GM12878 (cell line): ENCODE measurements at regions not wholly inside any gene's neighbourhood (a gene's known extent, or its start where the extent isn't known, plus 50 kb on each side); places are given as distances from the start of the nearest gene placed in this dataset.

Experiments
- ATAC-seq: fragments of 200-7000 bp; cut with Tn5 transposase; 3 replicates; pipeline ENCODE4 v1.9.1; 2020; ENCODE audit warnings: mild to moderate bottlenecking, moderate library complexity
- BruUV-seq: library from RNA; stranded (reverse); fragments of 400-500 nt; replicated peaks from 2 replicates; lab custom pipeline; 2021; lab: Mats Ljungman, UMichigan
- CTCF ChIA-PET: fragments of 300-600 bp; sonication (Branson Sonifier 250); formaldehyde crosslinking; extraction: SDS; loops from one replicate; lab custom pipeline; 2021; ENCODE audit warnings: inconsistent platforms; lab: Yijun Ruan, JAX
- POLR2A ChIA-PET: fragments of 350-600 bp; formaldehyde crosslinking; extraction: SDS; loops from one replicate; lab custom pipeline; 2021; ENCODE audit warnings: inconsistent platforms; lab: Charles Lee
- RAD21 ChIA-PET: fragments of 300-600 bp; sonication (Branson Sonifier 250); formaldehyde crosslinking; loops from one replicate; lab custom pipeline; 2023; ENCODE audit warnings: antibody characterized with exemption; ENCODE audit not compliant: unreplicated experiment; lab: Charles Lee
- SMC1A ChIA-PET: fragments of 300-600 bp; sonication (Branson Sonifier 250); formaldehyde crosslinking; loops from one replicate; lab custom pipeline; 2023; ENCODE audit not compliant: unreplicated experiment, uncharacterized antibody; lab: Charles Lee
- DNase-seq: peaks from one replicate; pipeline ENCODE4 v3.0.0-alpha.2; 2011; ENCODE audit warnings: low read depth, low spot score
- FAIRE-seq: peaks from 3 replicates; lab custom pipeline; 2011; peaks lifted over from hg19 to GRCh38; lab: Jason Lieb, UNC
- H2AFZ ChIP-seq: 2 replicates; pipeline ENCODE4 v1.6.0; 2011; ENCODE audit warnings: low read depth, low read length, control low read depth; ENCODE audit not compliant: control insufficient read depth
- H3K27ac ChIP-seq: 2 replicates; pipeline ENCODE4 v1.5.1; 2011; ENCODE audit warnings: control low read depth; ENCODE audit not compliant: control insufficient read depth, insufficient read depth
- H3K27me3 ChIP-seq, 2 experiments: replicated peaks in 1 of 2; 2 replicates each; pipeline versions ENCODE4 v1.6.0 to v1.6.1; 2011; ENCODE audit warnings: low read length in 1 of 2; ENCODE audit not compliant: control insufficient read depth in 2 of 2, insufficient read depth in 2 of 2
- H3K36me3 ChIP-seq, 2 experiments: 2 replicates each; pipeline ENCODE4 v1.5.1; 2011; ENCODE audit warnings: low read length in 1 of 2; ENCODE audit not compliant: control insufficient read depth in 2 of 2, insufficient read depth in 2 of 2
- H3K4me1 ChIP-seq: 2 replicates; pipeline ENCODE4 v1.6.1; 2011; ENCODE audit warnings: mild to moderate bottlenecking, low read length, moderate library complexity, mixed read lengths; ENCODE audit not compliant: control insufficient read depth, insufficient read depth
- H3K4me2 ChIP-seq: 2 replicates; pipeline ENCODE4 v1.6.0; 2011; ENCODE audit warnings: control low read depth; ENCODE audit not compliant: control insufficient read depth, insufficient read depth
- H3K4me3 ChIP-seq: fragments of 200-600 bp; sonication (generic); 2 replicates; pipeline ENCODE4 v1.5.1; 2016
- H3K79me2 ChIP-seq: 2 replicates; pipeline ENCODE4 v1.6.0; 2011; ENCODE audit warnings: low read length; ENCODE audit not compliant: control insufficient read depth, insufficient read depth
- H3K9ac ChIP-seq: 2 replicates; pipeline ENCODE4 v1.8.0; 2011; ENCODE audit warnings: low read length, control low read depth, mixed read lengths; ENCODE audit not compliant: control insufficient read depth, insufficient read depth
- H3K9me3 ChIP-seq: replicated peaks from 3 replicates; pipeline ENCODE4 v1.5.1; 2011; ENCODE audit warnings: mild to moderate bottlenecking, low read length; ENCODE audit not compliant: control insufficient read depth, insufficient read depth
- H4K20me1 ChIP-seq: 2 replicates; pipeline ENCODE4 v1.6.0; 2011; ENCODE audit not compliant: control insufficient read depth, insufficient read depth
- FOS ChIP-seq: IDR thresholded peaks from 3 replicates; pipeline ENCODE4 v1.6.1; 2011; ENCODE audit warnings: borderline replicate concordance; ENCODE audit not compliant: insufficient read length; ENCODE audit errors: extremely low read depth
- IKZF1 ChIP-seq: fragments of 450-650 bp; conservative IDR thresholded peaks from 2 replicates; pipeline ENCODE4 v1.6.1; 2017; ENCODE audit warnings: antibody characterized with exemption, mild to moderate bottlenecking
- LARP7 ChIP-seq: fragments of 450-650 bp; IDR thresholded peaks from 2 replicates; pipeline ENCODE4 v1.6.1; 2017; ENCODE audit warnings: mild to moderate bottlenecking
- MAX ChIP-seq: IDR thresholded peaks from 2 replicates; pipeline ENCODE4 v1.6.1; 2012; ENCODE audit warnings: low read depth, low read length, improper control_type of control experiment
- NRF1 ChIP-seq: conservative IDR thresholded peaks from 2 replicates; pipeline ENCODE4 v1.6.1; 2011; ENCODE audit warnings: mild to moderate bottlenecking, low read depth, low read length, improper control_type of control experiment
- PKNOX1 ChIP-seq: fragments of 450-650 bp; IDR thresholded peaks from 2 replicates; pipeline ENCODE4 v1.6.1; 2016; ENCODE audit warnings: mild to moderate bottlenecking
- STAT3 ChIP-seq: IDR thresholded peaks from 2 replicates; pipeline ENCODE4 v1.6.1; 2011; ENCODE audit warnings: low read depth, low read length, improper control_type of control experiment
- WGBS: methylation state at CpG from one replicate; pipeline ENCODE4 v1.1.6; 2016; ENCODE audit warnings: low lambda C conversion rate; ENCODE audit not compliant: insufficient replicate concordance, insufficient coverage; ENCODE audit errors: missing lambda C conversion rate; 5-methylcytosine and 5-hydroxymethylcytosine counted together
- in situ Hi-C: fragments of 300-500 bp; cut with MboI; formaldehyde crosslinking; loops from 9 replicates; pipeline ENCODE4 v1.14.3; 2018; ENCODE audit warnings: mixed read lengths
- intact Hi-C: fragments of 100-400 bp; cut with micrococcal nuclease; formaldehyde crosslinking; loops from one replicate; pipeline ENCODE4 v1.14.2; 2022; ENCODE audit not compliant: unreplicated experiment

- Histone ChIP-seq H4K20me1 (no peaks in the 10 kb centered on the region), H2AFZ (no peak overlapping the region), H3K27ac (no peak overlapping the region), H3K4me3 (no peak overlapping the region), H3K27me3 (no peaks in the 10 kb centered on the region), H3K9me3 (no peaks in the 10 kb centered on the region; the same call in 2 of the 3 replicates), H3K4me1 (no peaks in the 10 kb centered on the region), H3K4me2 (no peak overlapping the region), H3K9ac (no peak overlapping the region), H3K36me3 (no peaks in the 10 kb centered on the region), H3K79me2 (no peaks in the 10 kb centered on the region)
- no peak for FAIRE-seq
- in situ Hi-C loops (no loop called here), intact Hi-C loops (no loop called here)
- RAD21 ChIA-PET, result interaction anchor here (1.0 kb wide), 1 partner anchor 29 kb away, joined by 3 read pairs; no protein-coding TSS in a partner anchor
- CTCF ChIA-PET, result interaction anchor here (0.6 kb wide), 1 partner anchor 20 kb away, joined by 3 read pairs; no protein-coding TSS in a partner anchor
- WGBS, result 40% methylated on average over 1 of the region's 1 CpG
- POLR2A ChIA-PET, result no interaction called here
- ATAC-seq, result no peak
- SMC1A ChIA-PET, result interaction anchor here (0.9 kb wide), 1 partner anchor 9 kb away, joined by 5 read pairs; no protein-coding TSS in a partner anchor
- TF ChIP-seq FOS (no peak), STAT3 (no peak), PKNOX1 (no peak), NRF1 (no peak), MAX (no peak), LARP7 (no peak), IKZF1 (no peak)
- no peak for DNase-seq
- no TSS peak for BruUV-seq
These were observed 427.9 kb upstream of the HNRNPA3 start for GRCh38 chr2:176784633-176785200.
